ENCODE measurements at regions not wholly inside any gene's neighbourhood (a gene's known extent, or its start where the extent isn't known, plus 50 kb on each side); places are given as distances from the start of the nearest gene placed in this dataset.

- TF ChIP-seq CTCF (IDR thresholded peaks at IDR 0.05) (no peak), POLR2A (IDR thresholded peaks at IDR 0.05) (no peak), POLR2AphosphoS5 (IDR thresholded peaks at IDR 0.05) (no peak)
Observed at GRCh38 chr9:19614294-19614693, 174.5 kb downstream of the SLC24A2 start.
